Endothelial cell (in vitro differentiated cells): ENCODE measurements at regions not wholly inside any gene's neighbourhood (a gene's known extent, or its start where the extent isn't known, plus 50 kb on each side); places are given as distances from the start of the nearest gene placed in this dataset.
A peak's percentile ranks its signal among the peaks of the same experiment; 100 is the strongest.

Source experiments
- DNase-seq: peaks from one replicate; pipeline ENCODE4 v3.0.0; 2021; ENCODE audit warnings: low spot score
- H3K27ac Mint-ChIP-seq: one replicate; pipeline ENCODE4 v1.8.0; 2021; ENCODE audit warnings: mixed read lengths, inconsistent platforms; ENCODE audit not compliant: unreplicated experiment
- H3K27me3 Mint-ChIP-seq: one replicate; pipeline ENCODE4 v1.8.0; 2021; ENCODE audit warnings: mild to moderate bottlenecking, moderate library complexity, mixed read lengths, inconsistent platforms; ENCODE audit not compliant: unreplicated experiment
- H3K36me3 Mint-ChIP-seq: one replicate; pipeline ENCODE4 v1.8.0; 2021; ENCODE audit warnings: mild to moderate bottlenecking, low read depth, mixed read lengths, inconsistent platforms; ENCODE audit not compliant: unreplicated experiment
- H3K4me1 Mint-ChIP-seq: one replicate; pipeline ENCODE4 v1.8.0; 2021; ENCODE audit warnings: mild to moderate bottlenecking, mixed read lengths, inconsistent platforms; ENCODE audit not compliant: unreplicated experiment
- H3K4me3 Mint-ChIP-seq: one replicate; pipeline ENCODE4 v1.8.0; 2021; ENCODE audit warnings: mild to moderate bottlenecking, mixed read lengths, inconsistent platforms; ENCODE audit not compliant: unreplicated experiment
- H3K9me3 Mint-ChIP-seq: one replicate; pipeline ENCODE4 v1.8.0; 2021; ENCODE audit warnings: mixed read lengths, inconsistent platforms; ENCODE audit not compliant: unreplicated experiment
- TF ChIP-seq, protein P1 (sequence below): fragments of 200-600 bp; sonication (generic); IDR thresholded peaks from one replicate; pipeline ENCODE4 v1.5.0; 2021; ENCODE audit warnings: antibody characterized with exemption; ENCODE audit not compliant: unreplicated experiment

DNA sequence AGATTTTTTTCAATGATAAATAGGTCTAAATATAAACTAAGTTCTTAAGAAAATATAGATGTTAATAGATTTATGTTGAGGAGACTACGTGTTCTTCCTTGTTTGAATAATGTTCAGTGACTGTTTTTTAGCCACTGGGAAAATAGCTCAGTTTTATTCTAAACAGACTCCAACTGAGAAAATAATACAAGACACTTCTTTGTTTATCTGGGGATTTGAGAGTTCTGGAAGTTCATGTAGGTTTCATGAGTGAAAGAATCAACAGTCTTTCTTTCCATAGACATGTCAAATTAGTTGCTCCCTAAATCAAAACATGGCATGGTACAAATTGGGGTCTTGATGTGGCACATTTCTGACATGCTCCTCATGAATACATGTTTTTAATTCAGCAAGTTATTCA, 177.7 kb downstream of the MREG start:
- DNase-seq: no peak
- Mint-ChIP-seq H3K27ac (no peak overlapping the region), H3K9me3 (no peaks in the 10 kb centered on the region), H3K4me1 (peaks cover 20% of the 10 kb centered on the region), H3K4me3 (no peak overlapping the region), H3K27me3 (peaks cover 1% of the 10 kb centered on the region), H3K36me3 (no peaks in the 10 kb centered on the region)
- TF ChIP-seq, protein P1, sequence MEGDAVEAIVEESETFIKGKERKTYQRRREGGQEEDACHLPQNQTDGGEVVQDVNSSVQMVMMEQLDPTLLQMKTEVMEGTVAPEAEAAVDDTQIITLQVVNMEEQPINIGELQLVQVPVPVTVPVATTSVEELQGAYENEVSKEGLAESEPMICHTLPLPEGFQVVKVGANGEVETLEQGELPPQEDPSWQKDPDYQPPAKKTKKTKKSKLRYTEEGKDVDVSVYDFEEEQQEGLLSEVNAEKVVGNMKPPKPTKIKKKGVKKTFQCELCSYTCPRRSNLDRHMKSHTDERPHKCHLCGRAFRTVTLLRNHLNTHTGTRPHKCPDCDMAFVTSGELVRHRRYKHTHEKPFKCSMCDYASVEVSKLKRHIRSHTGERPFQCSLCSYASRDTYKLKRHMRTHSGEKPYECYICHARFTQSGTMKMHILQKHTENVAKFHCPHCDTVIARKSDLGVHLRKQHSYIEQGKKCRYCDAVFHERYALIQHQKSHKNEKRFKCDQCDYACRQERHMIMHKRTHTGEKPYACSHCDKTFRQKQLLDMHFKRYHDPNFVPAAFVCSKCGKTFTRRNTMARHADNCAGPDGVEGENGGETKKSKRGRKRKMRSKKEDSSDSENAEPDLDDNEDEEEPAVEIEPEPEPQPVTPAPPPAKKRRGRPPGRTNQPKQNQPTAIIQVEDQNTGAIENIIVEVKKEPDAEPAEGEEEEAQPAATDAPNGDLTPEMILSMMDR: no peak

DNA sequence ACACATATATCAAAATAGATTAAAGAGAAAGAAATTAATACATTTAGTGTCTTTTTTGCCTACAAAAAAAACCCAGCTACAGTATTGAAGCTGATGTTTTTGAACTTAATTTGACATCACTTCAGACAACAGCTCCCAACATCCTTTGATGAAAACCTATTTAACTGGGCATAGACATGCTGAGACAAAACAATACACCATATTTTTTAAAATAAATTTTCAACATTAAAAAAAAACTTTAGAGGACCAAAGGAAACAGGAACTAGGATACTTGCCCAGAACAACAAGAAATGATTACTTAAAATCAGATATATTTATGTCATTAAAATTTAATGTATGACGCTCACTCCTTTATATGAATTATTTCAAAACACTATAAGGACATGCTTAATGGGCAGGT, 178.1 kb downstream of the MREG start:
- TF ChIP-seq, protein P1: no peak
- H3K4me1 Mint-ChIP-seq: peaks cover 20% of the 10 kb centered on the region
- H3K27me3 Mint-ChIP-seq: peaks cover 2% of the 10 kb centered on the region
- H3K36me3 Mint-ChIP-seq: no peaks in the 10 kb centered on the region
- no peak for DNase-seq
- no peaks in the 10 kb centered on the region for H3K9me3 Mint-ChIP-seq
- H3K4me3 Mint-ChIP-seq: no peak overlapping the region
- H3K27ac Mint-ChIP-seq: no peak overlapping the region

DNA sequence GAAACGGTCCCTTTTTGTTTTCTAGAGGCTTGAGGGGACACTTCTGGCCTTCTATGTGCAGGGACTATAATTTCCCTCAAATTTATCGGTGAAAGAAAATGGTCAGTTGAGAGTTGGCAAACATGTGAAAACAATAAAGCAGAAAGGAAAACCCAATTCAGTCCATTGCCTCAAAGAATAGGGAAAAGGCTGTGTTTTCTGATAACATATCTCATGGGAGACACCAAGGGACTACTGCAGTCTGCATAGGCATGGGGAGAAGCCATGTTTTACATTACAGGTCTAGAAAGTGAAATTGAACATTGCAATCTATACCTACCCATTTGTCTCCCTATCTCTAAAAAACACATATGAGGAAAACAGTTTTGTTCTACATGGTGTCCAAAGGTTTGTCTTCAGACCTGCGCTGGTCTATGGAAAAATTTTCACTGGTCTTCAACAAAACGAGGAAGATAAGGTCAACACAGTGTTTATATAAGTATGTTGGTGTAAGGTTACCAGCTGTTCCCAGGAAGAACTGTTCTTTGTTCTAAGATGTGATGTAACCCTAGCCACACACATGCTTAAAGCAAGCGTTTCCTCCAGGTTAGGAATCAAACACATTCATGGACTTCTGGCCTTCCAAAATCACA, 179.7 kb downstream of the MREG start:
- H3K36me3 Mint-ChIP-seq: no peaks in the 10 kb centered on the region
- H3K4me1 Mint-ChIP-seq: peaks cover 22% of the 10 kb centered on the region
- H3K4me3 Mint-ChIP-seq: no peak overlapping the region
- no peak for DNase-seq
- peak overlapping the region; percentile 94 for H3K27ac Mint-ChIP-seq
- peaks cover 4% of the 10 kb centered on the region for H3K27me3 Mint-ChIP-seq
- H3K9me3 Mint-ChIP-seq: no peaks in the 10 kb centered on the region
- TF ChIP-seq, protein P1: no peak

DNA sequence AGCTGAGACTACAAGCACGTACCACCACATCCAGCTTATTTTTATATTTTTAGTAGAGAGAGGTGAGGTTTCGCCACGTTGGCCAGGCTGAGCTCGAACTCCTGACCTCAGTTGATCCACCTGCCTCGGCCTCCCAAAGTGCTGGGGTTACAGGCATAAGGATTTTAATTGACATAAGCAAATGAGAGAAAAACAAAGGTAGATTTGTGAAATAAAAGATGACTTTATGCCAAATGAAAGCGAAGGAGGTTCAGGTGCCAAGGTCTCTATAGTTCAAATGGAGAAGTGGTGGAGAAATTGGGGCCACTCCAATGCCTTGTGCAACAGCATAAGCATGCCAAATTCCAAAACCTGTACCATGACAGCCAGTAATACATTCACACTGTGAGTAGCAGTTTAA, 180.6 kb downstream of the MREG start:
- H3K4me1 Mint-ChIP-seq: peaks cover 21% of the 10 kb centered on the region
- H3K4me3 Mint-ChIP-seq: no peak overlapping the region
- H3K36me3 Mint-ChIP-seq: no peaks in the 10 kb centered on the region
- no peaks in the 10 kb centered on the region for H3K9me3 Mint-ChIP-seq
- peaks cover 5% of the 10 kb centered on the region for H3K27me3 Mint-ChIP-seq
- DNase-seq: no peak
- peak overlapping the region; percentile 74 for H3K27ac Mint-ChIP-seq
- TF ChIP-seq, protein P1: no peak

DNA sequence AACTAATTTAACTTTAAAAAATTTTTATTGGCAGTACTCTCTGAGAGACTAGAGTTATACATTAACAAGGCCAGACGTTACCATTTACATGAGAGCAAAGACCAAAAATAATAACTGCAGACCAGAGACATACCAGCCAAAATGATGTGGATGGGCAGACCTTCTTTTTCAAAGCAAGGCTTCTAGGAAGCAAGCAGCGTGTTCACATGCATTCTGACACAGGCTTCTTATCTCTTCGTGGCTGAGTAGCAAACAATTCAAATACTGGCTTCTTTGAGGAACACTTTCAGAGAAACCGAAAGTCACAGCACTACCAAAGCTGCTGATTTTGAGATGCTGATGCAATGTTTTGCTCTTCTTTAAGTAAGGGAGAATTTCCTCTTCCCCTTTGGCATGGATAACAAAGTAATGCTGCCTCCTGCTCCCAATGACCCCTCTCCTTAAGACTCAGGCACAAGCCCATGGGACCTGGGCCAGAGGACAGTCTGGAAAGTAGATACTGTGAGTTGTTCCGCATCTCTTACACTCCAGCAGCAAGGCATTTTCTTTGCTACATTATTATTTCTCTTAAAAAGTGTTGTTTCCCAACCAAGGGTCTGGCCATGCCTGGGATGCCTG, 181.9 kb downstream of the MREG start:
- H3K36me3 Mint-ChIP-seq: no peaks in the 10 kb centered on the region
- DNase-seq: no peak
- H3K27me3 Mint-ChIP-seq: peaks cover 5% of the 10 kb centered on the region
- H3K9me3 Mint-ChIP-seq: no peaks in the 10 kb centered on the region
- H3K27ac Mint-ChIP-seq: no peak overlapping the region
- TF ChIP-seq, protein P1: no peak
- peaks cover 29% of the 10 kb centered on the region for H3K4me1 Mint-ChIP-seq
- H3K4me3 Mint-ChIP-seq: no peak overlapping the region
